HG02678 (cell line): ENCODE measurements at regions not wholly inside any gene's neighbourhood (a gene's known extent, or its start where the extent isn't known, plus 50 kb on each side); places are given as distances from the start of the nearest gene placed in this dataset.

Source experiments
- ATAC-seq: cut with Tn5 transposase; IDR thresholded peaks from one replicate; pipeline ENCODE4 v1.9.1; 2021; ENCODE audit warnings: mild to moderate bottlenecking, moderate library complexity; ENCODE audit not compliant: unreplicated experiment

- no peak for ATAC-seq
These were observed 94.8 kb upstream of the AFDN start for GRCh38 chr6:167731731-167732422.

GRCh38 chr6:167733740-167734661 is 92.7 kb upstream of the AFDN start:
- no peak for ATAC-seq

- ATAC-seq: no peak
These were observed 92.0 kb upstream of the AFDN start for GRCh38 chr6:167734662-167735083.

GRCh38 chr6:167735084-167735950 is 91.4 kb upstream of the AFDN start:
- ATAC-seq: no peak

- ATAC-seq: no peak
These were observed 90.8 kb upstream of the AFDN start for GRCh38 chr6:167735951-167736288.

GRCh38 chr6:167736486-167737204 is 90.1 kb upstream of the AFDN start:
- ATAC-seq: no peak

GRCh38 chr6:167737205-167737830 is 89.4 kb upstream of the AFDN start:
- ATAC-seq: no peak

GRCh38 chr6:167738386-167738785 is 88.3 kb upstream of the AFDN start:
- no peak for ATAC-seq

- ATAC-seq: no peak
These were observed 86.8 kb upstream of the AFDN start for GRCh38 chr6:167739721-167740475.

- ATAC-seq: no peak
These were observed 83.9 kb upstream of the AFDN start for GRCh38 chr6:167742719-167743303.

GRCh38 chr6:167744681-167745669 is 81.7 kb upstream of the AFDN start:
- no peak for ATAC-seq

- ATAC-seq: no peak
These were observed 80.9 kb upstream of the AFDN start for GRCh38 chr6:167745670-167746389.

GRCh38 chr6:167746390-167746907 is 80.3 kb upstream of the AFDN start:
- ATAC-seq: no peak

- ATAC-seq: no peak
These were observed 79.7 kb upstream of the AFDN start for GRCh38 chr6:167746975-167747374.

GRCh38 chr6:167747645-167748044 is 79.1 kb upstream of the AFDN start:
- no peak for ATAC-seq

GRCh38 chr6:167748046-167748445 is 78.7 kb upstream of the AFDN start:
- ATAC-seq: no peak
